K562 (cell line): ENCODE measurements at regions not wholly inside any gene's neighbourhood (a gene's known extent, or its start where the extent isn't known, plus 50 kb on each side); places are given as distances from the start of the nearest gene placed in this dataset.

Source experiments
- CHD7 ChIP-seq: fragments of 200-600 bp; sonication (generic); IDR thresholded peaks from one replicate; pipeline ENCODE4 v1.6.1; 2012; ENCODE audit warnings: mild to moderate bottlenecking, low read depth, low read length, inconsistent platforms
- CTCF ChIP-seq, 3 experiments: IDR thresholded peaks in 2 of 3; conservative IDR thresholded peaks in 1 of 3; 2 replicates each; pipeline ENCODE4 v1.5.1; 2011 to 2012; ENCODE audit warnings: low read length in 3 of 3, mild to moderate bottlenecking in 3 of 3, control low read depth in 2 of 3, improper control_type of control experiment in 1 of 3, inconsistent platforms in 1 of 3, low read depth in 1 of 3, mixed read lengths in 1 of 3, moderate library complexity in 1 of 3; ENCODE audit not compliant: insufficient read depth in 2 of 3
- HDAC3 ChIP-seq: fragments of 450-650 bp; IDR thresholded peaks from 2 replicates; pipeline ENCODE4 v1.6.1; 2018; ENCODE audit warnings: borderline replicate concordance, mild to moderate bottlenecking, moderate library complexity; ENCODE audit not compliant: partially characterized antibody
- KDM1A ChIP-seq, 2 experiments: fragments of 450-650 bp; IDR thresholded peaks; 2 replicates each; pipeline ENCODE4 v1.6.1; 2016; ENCODE audit warnings: mild to moderate bottlenecking in 2 of 2
- KLF1 ChIP-seq: fragments of 450-650 bp; IDR thresholded peaks from 2 replicates; pipeline ENCODE4 v1.6.1; 2016; ENCODE audit warnings: missing genetic modification characterization, missing compliant biosample characterization
- PKNOX1 ChIP-seq: fragments of 450-650 bp; IDR thresholded peaks from 2 replicates; pipeline ENCODE4 v1.6.1; 2016
- ZNF695 ChIP-seq: fragments of 450-650 bp; formaldehyde crosslinking; IDR thresholded peaks from 2 replicates; pipeline ENCODE4 v1.4.0; 2020; ENCODE audit warnings: mild to moderate bottlenecking, moderate library complexity
- ZNF764 ChIP-seq: fragments of 250-450 bp; sonication (Bioruptor Pico); IDR thresholded peaks from 2 replicates; pipeline ENCODE4 v1.4.0; 2020; ENCODE audit warnings: low read depth, mild to moderate bottlenecking, moderate library complexity
- TF ChIP-seq, protein P1 (sequence below), 2 experiments: IDR thresholded peaks; 2 replicates each; pipeline ENCODE4 v1.6.1; 2012; ENCODE audit warnings: improper control_type of control experiment in 2 of 2, low read depth in 2 of 2, low read length in 2 of 2, borderline replicate concordance in 1 of 2

DNA sequence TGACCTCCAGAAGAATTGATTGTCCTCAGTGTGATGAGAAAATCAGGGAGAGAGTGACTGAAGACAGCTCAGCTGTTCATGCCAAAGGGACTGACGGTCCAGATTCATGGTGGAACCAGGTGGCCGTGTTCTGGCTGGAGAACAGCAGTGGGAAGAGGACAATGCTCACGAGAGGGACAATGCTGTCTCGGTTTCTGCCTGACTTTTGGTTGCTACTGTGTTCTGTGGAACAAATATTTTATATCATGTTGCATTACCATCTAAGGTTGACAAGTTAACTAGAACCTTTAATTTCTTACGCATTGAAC is 58.0 kb upstream of the ULK4 start (continued):
- TF ChIP-seq CHD7 = no peak
- TF ChIP-seq HDAC3 = no peak
- TF ChIP-seq ZNF764 (CRISPR knock-in tag) = no peak
- TF ChIP-seq, protein P1, sequence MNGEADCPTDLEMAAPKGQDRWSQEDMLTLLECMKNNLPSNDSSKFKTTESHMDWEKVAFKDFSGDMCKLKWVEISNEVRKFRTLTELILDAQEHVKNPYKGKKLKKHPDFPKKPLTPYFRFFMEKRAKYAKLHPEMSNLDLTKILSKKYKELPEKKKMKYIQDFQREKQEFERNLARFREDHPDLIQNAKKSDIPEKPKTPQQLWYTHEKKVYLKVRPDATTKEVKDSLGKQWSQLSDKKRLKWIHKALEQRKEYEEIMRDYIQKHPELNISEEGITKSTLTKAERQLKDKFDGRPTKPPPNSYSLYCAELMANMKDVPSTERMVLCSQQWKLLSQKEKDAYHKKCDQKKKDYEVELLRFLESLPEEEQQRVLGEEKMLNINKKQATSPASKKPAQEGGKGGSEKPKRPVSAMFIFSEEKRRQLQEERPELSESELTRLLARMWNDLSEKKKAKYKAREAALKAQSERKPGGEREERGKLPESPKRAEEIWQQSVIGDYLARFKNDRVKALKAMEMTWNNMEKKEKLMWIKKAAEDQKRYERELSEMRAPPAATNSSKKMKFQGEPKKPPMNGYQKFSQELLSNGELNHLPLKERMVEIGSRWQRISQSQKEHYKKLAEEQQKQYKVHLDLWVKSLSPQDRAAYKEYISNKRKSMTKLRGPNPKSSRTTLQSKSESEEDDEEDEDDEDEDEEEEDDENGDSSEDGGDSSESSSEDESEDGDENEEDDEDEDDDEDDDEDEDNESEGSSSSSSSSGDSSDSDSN (IDR thresholded peaks at IDR 0.05; ENCODE audit: borderline replicate concordance in 1 of 2, low read depth in 2 of 2, low read length in 2 of 2) = no peak
- no peak for TF ChIP-seq KLF1 (tag)
- TF ChIP-seq ZNF695 (CRISPR knock-in tag) = no peak
- TF ChIP-seq KDM1A (IDR thresholded peaks at IDR 0.05) = no peak
- no peak for TF ChIP-seq CTCF (IDR thresholded peaks at IDR 0.05 in 2 of 3, conservative IDR thresholded peaks at IDR 0.05 in 1 of 3; ENCODE audit: insufficient read depth in 2 of 3, low read depth in 1 of 3, low read length in 3 of 3)
- no peak for TF ChIP-seq PKNOX1
